HEK293T (cell line): ENCODE measurements at regions not wholly inside any gene's neighbourhood (a gene's known extent, or its start where the extent isn't known, plus 50 kb on each side); places are given as distances from the start of the nearest gene placed in this dataset.

Source experiments
- BHLHE40 ChIP-seq: fragments of 450-650 bp; IDR thresholded peaks from 2 replicates; pipeline ENCODE4 v1.6.1; 2016; ENCODE audit warnings: mild to moderate bottlenecking, moderate library complexity, borderline replicate concordance
- CTBP1 ChIP-seq: fragments of 450-650 bp; IDR thresholded peaks from 2 replicates; pipeline ENCODE4 v1.6.1; 2016; ENCODE audit warnings: borderline replicate concordance
- ELF4 ChIP-seq: fragments of 450-650 bp; IDR thresholded peaks from 2 replicates; pipeline ENCODE4 v1.6.1; 2017; ENCODE audit warnings: antibody characterized with exemption
- FOXA1 ChIP-seq: fragments of 450-650 bp; IDR thresholded peaks from 2 replicates; pipeline ENCODE4 v1.6.1; 2016; ENCODE audit warnings: mild to moderate bottlenecking
- FOXK2 ChIP-seq: fragments of 450-650 bp; IDR thresholded peaks from 2 replicates; pipeline ENCODE4 v1.6.1; 2016; ENCODE audit warnings: mild to moderate bottlenecking
- FOXM1 ChIP-seq: fragments of 450-650 bp; IDR thresholded peaks from 2 replicates; pipeline ENCODE4 v1.6.1; 2017; ENCODE audit warnings: mild to moderate bottlenecking, borderline replicate concordance
- NFRKB ChIP-seq: fragments of 450-650 bp; IDR thresholded peaks from 2 replicates; pipeline ENCODE4 v1.6.1; 2016; ENCODE audit warnings: mild to moderate bottlenecking, moderate library complexity
- SP1 ChIP-seq: fragments of 450-650 bp; IDR thresholded peaks from 2 replicates; pipeline ENCODE4 v1.6.1; 2017
- SUZ12 ChIP-seq: fragments of 450-650 bp; IDR thresholded peaks from 2 replicates; pipeline ENCODE4 v1.6.1; 2016; ENCODE audit warnings: mild to moderate bottlenecking
- TARDBP ChIP-seq: fragments of 450-650 bp; IDR thresholded peaks from 2 replicates; pipeline ENCODE4 v1.6.1; 2016
- ZNF384 ChIP-seq: fragments of 450-650 bp; IDR thresholded peaks from 2 replicates; pipeline ENCODE4 v1.6.1; 2016

- TF ChIP-seq FOXK2 (no peak), CTBP1 (no peak), FOXM1 (no peak), SUZ12 (no peak), TARDBP (no peak), FOXA1 (no peak), ZNF384 (no peak), NFRKB (no peak), SP1 (no peak), BHLHE40 (no peak), ELF4 (no peak)
Measured at GRCh38 chr1:8242498-8242897, 75.4 kb upstream of the SLC45A1 start.
